ENCODE measurements at regions not wholly inside any gene's neighbourhood (a gene's known extent, or its start where the extent isn't known, plus 50 kb on each side); places are given as distances from the start of the nearest gene placed in this dataset.

DNA sequence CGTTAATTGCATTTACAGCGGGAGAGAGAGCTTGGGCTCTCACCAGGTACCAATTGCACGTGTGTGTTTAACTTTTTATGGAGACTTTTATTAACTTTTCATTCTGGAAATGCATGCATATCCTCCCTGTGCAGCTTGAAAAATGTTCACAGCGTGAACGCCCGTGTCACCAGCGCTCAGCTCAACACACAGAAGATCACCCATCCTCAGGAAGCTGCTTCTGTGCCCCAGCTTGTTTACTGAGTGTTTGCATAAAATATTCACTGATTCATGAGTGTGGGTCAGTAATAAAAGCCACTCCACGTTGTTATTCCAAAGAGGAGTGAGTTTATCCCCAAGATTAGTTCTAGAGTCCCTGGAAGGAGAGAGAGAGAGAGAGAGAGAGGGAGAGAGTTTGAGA lies 75.5 kb upstream of the FZD10 start:
- no peak overlapping the region for H3K4me3 ChIP-seq (ENCODE audit: low read depth, low read length)
- TF ChIP-seq, protein P1, sequence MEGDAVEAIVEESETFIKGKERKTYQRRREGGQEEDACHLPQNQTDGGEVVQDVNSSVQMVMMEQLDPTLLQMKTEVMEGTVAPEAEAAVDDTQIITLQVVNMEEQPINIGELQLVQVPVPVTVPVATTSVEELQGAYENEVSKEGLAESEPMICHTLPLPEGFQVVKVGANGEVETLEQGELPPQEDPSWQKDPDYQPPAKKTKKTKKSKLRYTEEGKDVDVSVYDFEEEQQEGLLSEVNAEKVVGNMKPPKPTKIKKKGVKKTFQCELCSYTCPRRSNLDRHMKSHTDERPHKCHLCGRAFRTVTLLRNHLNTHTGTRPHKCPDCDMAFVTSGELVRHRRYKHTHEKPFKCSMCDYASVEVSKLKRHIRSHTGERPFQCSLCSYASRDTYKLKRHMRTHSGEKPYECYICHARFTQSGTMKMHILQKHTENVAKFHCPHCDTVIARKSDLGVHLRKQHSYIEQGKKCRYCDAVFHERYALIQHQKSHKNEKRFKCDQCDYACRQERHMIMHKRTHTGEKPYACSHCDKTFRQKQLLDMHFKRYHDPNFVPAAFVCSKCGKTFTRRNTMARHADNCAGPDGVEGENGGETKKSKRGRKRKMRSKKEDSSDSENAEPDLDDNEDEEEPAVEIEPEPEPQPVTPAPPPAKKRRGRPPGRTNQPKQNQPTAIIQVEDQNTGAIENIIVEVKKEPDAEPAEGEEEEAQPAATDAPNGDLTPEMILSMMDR (IDR thresholded peaks at IDR 0.05; ENCODE audit: borderline replicate concordance, insufficient read depth, low read depth, low read length), result no peak

DNA sequence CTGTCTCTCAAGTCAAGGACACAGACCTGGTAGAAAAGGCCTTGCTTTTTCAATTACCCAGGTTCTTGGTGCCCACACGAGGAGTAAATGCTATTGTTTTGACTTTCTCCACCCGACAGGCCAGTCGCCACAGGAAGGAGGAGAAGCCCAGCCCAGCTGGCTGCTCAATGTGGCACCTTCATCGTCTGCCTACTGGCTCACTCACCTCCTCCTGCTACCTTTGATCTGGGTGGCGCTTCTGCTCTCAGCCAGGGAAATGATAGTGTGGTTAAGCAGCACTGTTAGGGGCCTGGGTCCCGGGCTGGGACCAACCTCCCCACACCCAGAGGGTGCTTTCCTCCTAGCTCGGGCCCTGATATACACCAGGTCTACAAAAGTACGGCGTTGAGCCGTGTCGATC lies 75.0 kb upstream of the FZD10 start:
- TF ChIP-seq, protein P1 (IDR thresholded peaks at IDR 0.05; ENCODE audit: borderline replicate concordance, insufficient read depth, low read depth, low read length), result no peak
- H3K4me3 ChIP-seq (ENCODE audit: low read depth, low read length), result no peak overlapping the region

GRCh38 chr12:130088504-130088903 lies 73.8 kb upstream of the FZD10 start:
- no peak overlapping the region for H3K4me3 ChIP-seq (ENCODE audit: low read depth, low read length)
- TF ChIP-seq, protein P1 (IDR thresholded peaks at IDR 0.05; ENCODE audit: borderline replicate concordance, insufficient read depth, low read depth, low read length), result no peak

DNA sequence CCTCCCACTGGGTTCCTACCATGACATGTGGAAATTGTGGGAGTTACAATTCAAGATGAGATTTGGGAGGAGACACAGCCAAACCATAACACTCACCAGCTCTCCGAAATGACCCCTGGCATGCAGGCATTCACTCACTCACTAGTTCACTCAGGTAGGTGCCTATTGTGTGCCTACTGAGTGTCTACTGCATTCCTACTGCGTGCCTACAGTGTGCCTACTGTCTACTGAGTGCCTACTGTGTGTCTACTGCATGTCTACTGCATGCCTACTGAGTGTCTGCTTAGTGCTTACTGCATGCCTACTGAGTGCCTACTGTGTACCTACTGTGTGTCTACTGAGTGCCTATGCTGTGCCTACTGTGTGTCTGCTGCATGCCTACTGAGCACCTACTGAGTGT lies 71.7 kb upstream of the FZD10 start:
- no peak overlapping the region for H3K4me3 ChIP-seq (ENCODE audit: low read depth, low read length)
- TF ChIP-seq, protein P1 (IDR thresholded peaks at IDR 0.05; ENCODE audit: borderline replicate concordance, insufficient read depth, low read depth, low read length), result no peak

GRCh38 chr12:130093380-130093779 lies 68.9 kb upstream of the FZD10 start:
- no peak overlapping the region for H3K4me3 ChIP-seq (ENCODE audit: low read depth, low read length)
- TF ChIP-seq, protein P1 (IDR thresholded peaks at IDR 0.05; ENCODE audit: borderline replicate concordance, insufficient read depth, low read depth, low read length), result no peak

GRCh38 chr12:130097342-130097741 lies 64.9 kb upstream of the FZD10 start:
- no peak overlapping the region for H3K4me3 ChIP-seq (ENCODE audit: low read depth, low read length)
- TF ChIP-seq, protein P1 (IDR thresholded peaks at IDR 0.05; ENCODE audit: borderline replicate concordance, insufficient read depth, low read depth, low read length), result no peak

DNA sequence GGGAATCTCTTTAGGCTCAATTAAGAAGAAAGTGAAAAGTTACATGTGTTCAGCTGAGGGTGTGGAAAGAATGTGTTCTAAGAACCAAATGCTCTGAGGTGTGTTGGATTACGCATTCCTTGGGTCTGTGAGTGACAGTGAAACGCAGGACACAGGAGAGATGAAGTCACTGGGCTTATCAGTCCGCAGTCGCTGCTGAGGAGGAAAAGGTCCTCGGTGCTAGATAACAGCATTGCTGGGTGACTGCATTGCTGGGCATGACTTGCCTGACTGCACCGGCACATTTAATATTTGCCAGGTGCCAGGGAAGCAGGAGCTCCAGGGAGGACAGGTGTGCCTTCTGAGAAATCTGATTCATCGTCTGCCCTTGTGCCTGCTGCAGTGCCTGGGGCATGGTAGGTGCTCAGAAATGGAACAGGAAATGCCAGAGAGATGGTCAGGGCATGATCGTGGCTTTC lies 64.4 kb upstream of the FZD10 start:
- TF ChIP-seq, protein P1 (IDR thresholded peaks at IDR 0.05; ENCODE audit: borderline replicate concordance, insufficient read depth, low read depth, low read length), result no peak
- H3K4me3 ChIP-seq (ENCODE audit: low read depth, low read length), result no peak overlapping the region

Data from GM12875 (cell line).